GM11168 (cell line): ENCODE measurements at regions not wholly inside any gene's neighbourhood (a gene's known extent, or its start where the extent isn't known, plus 50 kb on each side); places are given as distances from the start of the nearest gene placed in this dataset.
"Not testable (repeated sequence)": the region's sequence is repeated elsewhere in the genome, so short reads cannot be mapped to it uniquely, and the experiment has no call there.

Experiments
- in situ Hi-C: fragments of 300-500 bp; cut with MboI; formaldehyde crosslinking; loops from one replicate; pipeline ENCODE4 v1.12.0; 2022; ENCODE audit warnings: low sequenced_read_pairs; ENCODE audit not compliant: unreplicated experiment

DNA sequence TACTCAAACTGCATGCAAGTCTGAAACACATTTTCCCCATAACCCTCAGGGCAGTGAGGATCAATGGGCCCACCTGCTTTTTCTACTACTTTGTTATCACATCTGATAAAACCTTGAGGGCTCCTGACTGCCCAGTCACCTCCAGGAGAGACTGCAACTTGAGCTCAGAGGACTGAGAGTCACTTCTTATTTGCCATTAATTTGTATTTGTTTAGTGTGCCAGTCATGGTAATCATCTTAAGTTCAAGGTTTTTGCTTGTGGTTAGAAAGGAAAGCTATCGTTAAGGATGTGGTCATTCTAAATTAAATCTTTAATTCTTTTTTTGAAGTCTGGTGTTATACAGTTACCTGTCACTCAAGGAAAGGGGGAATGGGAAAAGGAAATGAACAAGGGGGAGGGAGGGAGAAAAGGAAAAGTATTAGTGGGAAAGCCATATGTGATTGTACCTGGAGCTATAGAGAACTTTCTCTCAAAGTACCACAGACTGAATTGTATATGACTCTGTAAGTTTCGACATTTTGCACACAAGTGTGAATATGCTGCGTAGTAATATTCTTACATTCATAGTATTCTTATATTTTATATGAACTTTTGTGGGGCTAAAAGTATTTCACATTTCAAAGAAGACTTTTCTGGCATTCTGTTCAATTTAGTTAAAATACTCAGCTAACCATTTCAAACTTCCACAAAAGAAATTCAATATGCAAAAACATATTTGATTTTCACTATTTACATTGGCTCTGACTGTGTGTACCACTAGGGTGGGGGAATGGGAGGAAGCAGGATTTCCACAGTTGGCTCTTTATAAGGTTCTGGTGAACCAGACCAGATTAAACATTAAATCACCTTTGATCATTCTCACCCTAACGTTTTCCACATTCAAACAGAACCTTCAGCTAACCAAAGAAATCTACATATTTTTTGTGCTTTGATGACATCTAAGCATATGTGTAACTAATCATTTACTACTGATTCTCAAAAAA lies 166.5 kb upstream of the ATP11B start:
- in situ Hi-C loops: no loop called here

DNA sequence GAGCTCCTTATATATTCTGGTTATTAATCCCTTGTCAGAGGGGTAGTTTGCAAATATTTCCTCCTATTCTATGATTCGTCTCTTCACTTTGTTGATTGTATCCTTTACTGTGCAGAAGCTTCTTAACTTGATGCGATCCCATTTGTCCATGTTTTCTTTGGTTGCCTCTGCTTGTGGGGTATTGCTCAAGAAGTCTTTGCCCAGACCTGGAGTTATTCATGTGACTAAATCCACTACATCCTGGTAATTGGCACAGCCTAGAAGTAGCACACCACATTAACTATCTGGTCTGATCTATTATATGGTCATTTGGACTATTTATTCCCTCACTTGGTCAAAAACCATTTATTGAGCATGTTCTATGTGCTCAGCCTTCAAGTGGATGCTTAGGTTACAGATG lies 164.8 kb upstream of the ATP11B start:
- in situ Hi-C loops: no loop called here

GRCh38 chr3:182629521-182629920 lies 163.8 kb upstream of the ATP11B start:
- in situ Hi-C loops: no loop called here

DNA sequence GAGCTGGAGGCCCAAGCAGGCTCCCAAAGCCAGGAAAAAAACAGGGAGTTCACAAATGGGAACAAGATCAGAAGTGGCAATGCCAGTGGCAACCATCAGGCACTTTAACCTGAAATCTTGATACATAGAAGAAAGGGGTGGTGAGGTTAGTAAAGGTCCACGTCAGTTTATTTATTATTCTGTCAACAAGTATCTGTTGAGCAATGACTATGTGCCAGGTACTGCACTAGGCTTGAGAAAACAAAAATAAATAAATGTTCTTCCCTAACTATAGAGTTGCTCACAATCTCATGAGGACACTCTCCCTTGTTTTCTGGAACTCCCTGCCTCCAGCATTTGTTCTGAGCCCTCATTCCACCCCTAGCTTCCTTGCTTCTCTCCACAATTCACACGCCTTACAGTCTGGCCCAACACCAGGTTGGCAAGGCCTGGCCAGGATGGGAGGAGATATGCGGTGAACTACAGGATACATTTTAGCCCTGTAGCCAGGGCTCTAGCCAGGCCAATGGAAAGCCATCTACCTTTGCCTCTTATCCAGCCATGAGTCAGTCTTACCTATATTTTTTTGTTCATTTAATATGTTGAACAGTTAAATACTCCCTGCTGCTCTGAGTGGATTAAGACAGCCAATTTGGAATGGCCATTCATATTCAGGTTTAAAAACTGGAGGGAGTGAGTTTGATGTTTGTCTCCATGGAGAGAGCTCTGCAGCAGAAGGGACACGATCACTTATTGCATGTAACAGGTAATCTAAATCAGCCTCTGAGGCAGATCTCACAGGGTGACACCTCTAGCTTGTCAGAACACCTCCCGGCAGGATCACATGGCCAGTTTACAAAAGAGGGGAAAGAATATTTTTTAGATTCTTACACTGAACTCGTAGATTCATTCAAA lies 161.9 kb upstream of the ATP11B start:
- in situ Hi-C loops: no loop called here

DNA sequence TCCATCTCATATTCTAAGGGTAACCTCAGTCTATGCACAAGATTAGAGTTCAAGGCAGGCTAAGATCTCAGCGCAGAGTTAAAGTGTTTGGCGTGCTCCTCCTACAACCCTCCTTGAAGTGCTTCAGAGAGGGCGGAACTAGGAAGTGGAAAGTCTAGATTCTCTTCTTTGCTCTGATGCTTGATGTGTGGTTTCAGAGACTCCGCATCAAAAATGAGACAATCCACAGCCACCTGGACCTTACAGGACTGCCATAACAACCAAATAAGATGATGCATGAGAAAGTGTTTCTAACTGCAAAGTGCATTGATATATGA lies 161.3 kb upstream of the ATP11B start:
- in situ Hi-C loops: no loop called here

DNA sequence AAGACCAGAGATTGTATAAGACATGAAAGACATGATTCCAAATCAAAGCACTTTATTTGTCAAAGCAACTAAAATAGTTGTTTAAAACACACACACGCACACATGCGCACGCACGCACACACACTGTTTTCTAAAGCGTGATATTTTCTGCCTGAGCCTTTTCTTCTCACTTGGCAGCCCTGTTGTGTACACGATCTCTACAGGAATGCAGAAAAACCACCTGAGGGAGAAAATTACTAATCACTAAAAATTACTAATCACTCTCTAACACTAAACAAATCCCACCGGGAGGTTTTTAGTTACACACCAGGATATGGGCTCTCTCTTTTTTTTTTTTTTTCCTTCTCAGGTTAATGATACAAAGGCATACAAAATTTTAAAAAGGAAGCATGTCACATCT lies 160.1 kb upstream of the ATP11B start:
- in situ Hi-C loops: no loop called here

DNA sequence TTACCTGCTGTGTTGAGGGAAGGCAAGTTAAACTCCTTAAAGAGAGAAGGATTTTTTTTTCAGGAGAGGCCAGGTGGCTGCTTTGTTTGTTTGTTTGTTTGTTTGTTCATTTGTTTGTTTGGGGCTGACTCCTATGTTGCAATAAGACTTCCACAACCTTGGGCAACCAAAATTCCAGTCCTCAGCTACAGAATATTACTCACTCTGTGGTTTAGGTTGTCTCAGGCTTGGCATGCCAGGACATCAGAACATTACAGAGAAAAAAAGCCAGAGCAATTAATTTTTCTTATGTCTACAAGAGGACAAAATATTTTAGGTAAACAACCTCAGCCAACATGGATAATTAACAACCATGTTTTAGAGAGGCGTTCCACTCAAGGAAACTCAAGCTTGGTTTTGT lies 156.7 kb upstream of the ATP11B start:
- in situ Hi-C loops: no loop called here

GRCh38 chr3:182637350-182638110 lies 155.8 kb upstream of the ATP11B start:
- in situ Hi-C loops: no loop called here

- in situ Hi-C loops: no loop called here
Measured at GRCh38 chr3:182644013-182644412, 149.3 kb upstream of the ATP11B start.

DNA sequence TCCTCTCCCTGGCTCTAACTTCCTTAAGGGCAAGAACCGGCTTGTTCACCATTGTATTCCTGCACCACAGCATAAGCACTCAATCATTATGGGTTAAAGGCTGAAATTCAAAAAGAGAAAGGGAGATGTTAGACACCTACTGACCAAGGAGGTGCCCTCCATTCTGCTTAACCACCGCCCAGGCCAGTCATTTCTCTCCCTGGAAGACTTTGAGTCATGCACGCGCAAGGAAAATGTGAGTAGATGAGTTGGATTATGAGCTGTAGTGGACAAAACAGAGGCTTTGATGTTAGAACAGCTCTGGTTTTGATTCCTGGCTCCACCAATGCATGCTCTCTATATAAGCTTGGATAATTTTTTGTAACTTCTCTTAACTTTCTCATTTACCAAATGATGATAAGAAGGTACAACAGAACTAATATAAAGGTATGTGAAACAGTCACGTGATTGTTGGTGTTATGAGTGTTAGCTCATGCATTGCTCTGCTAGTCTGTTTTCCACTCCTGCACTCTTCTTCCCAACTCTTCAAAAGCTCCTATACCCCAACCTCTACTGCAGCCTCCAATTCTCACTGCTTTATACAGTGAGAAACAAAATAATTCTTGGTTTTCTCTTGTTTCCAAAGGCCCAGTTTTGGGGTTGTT lies 148.4 kb upstream of the ATP11B start:
- in situ Hi-C loops: no loop called here

GRCh38 chr3:182650568-182651128 lies 142.7 kb upstream of the ATP11B start:
- in situ Hi-C loops: no loop called here

GRCh38 chr3:182651461-182651860 lies 141.8 kb upstream of the ATP11B start:
- in situ Hi-C loops: no loop called here

DNA sequence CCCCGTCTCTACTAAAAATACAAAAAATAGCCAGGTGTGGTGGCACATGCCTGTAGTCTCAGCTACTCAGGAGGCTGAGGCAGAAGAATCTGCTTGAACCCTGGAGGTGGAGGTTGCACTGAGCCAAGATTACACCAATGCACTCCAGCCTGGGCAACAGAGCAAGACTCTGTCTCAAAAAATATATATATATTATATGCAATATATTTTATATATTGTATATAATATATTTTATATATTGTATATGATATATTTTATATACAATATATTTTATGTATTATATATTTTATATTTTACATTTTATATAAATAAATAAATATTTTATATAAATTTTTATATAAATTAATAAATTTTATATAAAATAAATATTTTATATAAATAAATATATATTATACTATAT lies 140.2 kb upstream of the ATP11B start:
- in situ Hi-C loops: not testable (repeated sequence)

- in situ Hi-C loops: no loop called here
Measured at GRCh38 chr3:182668541-182668940, 124.8 kb upstream of the ATP11B start.

DNA sequence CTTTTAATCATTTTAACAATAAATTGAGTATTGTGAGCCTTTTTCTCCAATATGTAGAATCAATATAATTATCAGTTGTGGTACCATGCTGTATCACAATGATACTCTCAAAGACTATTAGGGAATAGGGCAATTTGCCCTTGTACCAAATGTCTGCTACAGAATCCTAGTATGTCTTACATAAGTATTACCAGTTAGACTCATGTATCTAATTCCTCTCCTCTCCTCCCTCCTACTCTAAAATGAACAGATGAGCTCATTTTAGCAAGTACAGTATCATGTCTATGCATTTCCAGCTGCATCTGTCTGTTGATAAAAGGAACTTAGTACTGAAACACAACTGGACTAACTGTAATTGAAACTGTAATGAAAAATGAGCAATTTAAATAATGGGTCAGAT lies 124.3 kb upstream of the ATP11B start:
- in situ Hi-C loops: no loop called here

DNA sequence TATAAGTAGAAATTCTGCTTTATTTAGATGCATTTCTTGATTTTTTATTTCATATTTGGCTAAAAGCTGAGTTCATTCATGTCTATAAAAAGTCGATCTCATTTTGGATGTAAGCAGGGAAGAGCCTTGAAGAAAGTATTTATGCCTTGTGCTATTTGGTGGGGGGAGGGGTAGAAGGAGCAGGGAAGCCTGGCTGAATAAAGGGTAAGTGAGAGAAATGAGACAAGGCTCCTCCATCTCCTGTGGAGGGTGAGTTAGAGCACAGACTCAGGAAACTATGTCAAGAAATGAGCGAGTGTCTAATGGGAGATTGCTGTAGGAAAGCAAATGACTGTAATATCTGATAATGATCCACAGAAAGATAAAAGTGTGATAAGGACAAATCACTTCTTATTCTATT lies 121.8 kb upstream of the ATP11B start:
- in situ Hi-C loops: no loop called here

GRCh38 chr3:182671942-182672341 lies 121.4 kb upstream of the ATP11B start:
- in situ Hi-C loops: no loop called here

- in situ Hi-C loops: no loop called here
Measured at GRCh38 chr3:182673336-182673735, 120.0 kb upstream of the ATP11B start.
